Stomach (tissue), 8 donors: ENCODE measurements at regions not wholly inside any gene's neighbourhood (a gene's known extent, or its start where the extent isn't known, plus 50 kb on each side); places are given as distances from the start of the nearest gene placed in this dataset.

Experiments
- DNase-seq, 2 donors: peaks; one replicate each; pipeline versions ENCODE4 v3.0.0 to v3.0.0-alpha.2; 2013 to 2019
- H3K27ac ChIP-seq, 5 donors: fragments of 200-600 bp in 4 of 5; sonication (generic) in 4 of 5; one replicate each; pipeline ENCODE4 v1.5.1; 2013 to 2019; ENCODE audit warnings: mild to moderate bottlenecking in 1 of 5, moderate library complexity in 1 of 5
- H3K27me3 ChIP-seq, 3 donors: fragments of 200-600 bp; sonication (generic); one replicate each; pipeline ENCODE4 v1.5.1; 2017 to 2019; ENCODE audit warnings: mixed run types in 1 of 3
- H3K36me3 ChIP-seq, 4 donors: fragments of 200-600 bp; sonication (generic); 1 replicate in 3 of 4; 2 replicates in 1 of 4; pipeline ENCODE4 v1.5.1; 2016 to 2019
- H3K4me1 ChIP-seq, 4 donors: fragments of 200-600 bp; sonication (generic); one replicate each; pipeline ENCODE4 v1.5.1; 2016 to 2019
- H3K4me3 ChIP-seq, 4 donors: fragments of 200-600 bp; sonication (generic) in 3 of 4; one replicate each; pipeline ENCODE4 v1.5.1; 2016 to 2019; ENCODE audit warnings: mild to moderate bottlenecking in 1 of 4
- H3K9me3 ChIP-seq, 4 donors: fragments of 200-600 bp; sonication (generic); one replicate each; pipeline ENCODE4 v1.5.1; 2016 to 2019
- EP300 ChIP-seq: sonication (generic); formaldehyde crosslinking; IDR thresholded peaks from one replicate; pipeline ENCODE4 v1.6.1; 2017; ENCODE audit warnings: antibody characterized with exemption
- POLR2A ChIP-seq, 4 donors: fragments of 450-650 bp; IDR thresholded peaks; one replicate each; pipeline ENCODE4 v1.6.1; 2016; ENCODE audit warnings: antibody characterized with exemption in 4 of 4, control low read depth in 2 of 4, mild to moderate bottlenecking in 1 of 4, moderate library complexity in 1 of 4
- POLR2AphosphoS5 ChIP-seq, 3 donors: sonication (generic); formaldehyde crosslinking; IDR thresholded peaks; one replicate each; pipeline ENCODE4 v1.6.1; 2016; ENCODE audit warnings: antibody characterized with exemption in 3 of 3
- WGBS, 5 donors: extraction: QIAGEN DNeasy Blood & Tissue Kit in 3 of 5; methylation state at CpG; one replicate each; pipeline versions ENCODE4 v1.1.5 to v1.1.7; 2013 to 2018; 5-methylcytosine and 5-hydroxymethylcytosine counted together
- intact Hi-C: fragments of 100-400 bp; cut with DNase I; formaldehyde crosslinking; loops from one replicate; pipeline ENCODE4 v1.15.1; 2023; ENCODE audit warnings: low total_unique reads
- TF ChIP-seq, protein P1 (sequence below), 7 experiments: fragments of 450-650 bp in 4 of 7; fragments of 200-600 bp in 3 of 7; sonication (generic) in 3 of 7; IDR thresholded peaks; one replicate each; pipeline ENCODE4 v1.5.1; 2016 to 2019; ENCODE audit warnings: antibody characterized with exemption in 7 of 7, control low read depth in 2 of 7, mild to moderate bottlenecking in 1 of 7
- donor health status: healthy with polysubstance abuse.
- donor health status: Bipolar disorder and iron deficiency.
- donor health status: healthy.

DNA sequence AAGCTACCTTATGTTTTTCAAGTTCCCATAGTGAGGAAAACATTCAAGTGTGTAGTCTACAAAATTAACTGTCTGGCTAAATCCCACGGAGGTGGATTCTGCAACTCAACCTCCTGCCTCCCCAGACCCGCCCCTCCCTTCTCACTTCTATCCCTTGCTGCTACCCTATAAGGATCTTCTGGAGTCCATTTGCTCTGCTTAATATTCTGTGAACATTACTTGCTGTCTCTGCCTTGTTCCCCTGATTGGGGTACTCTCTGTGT lies 163.2 kb downstream of the KCNE4 start:
- DNase-seq = no peak
- TF ChIP-seq, protein P1, sequence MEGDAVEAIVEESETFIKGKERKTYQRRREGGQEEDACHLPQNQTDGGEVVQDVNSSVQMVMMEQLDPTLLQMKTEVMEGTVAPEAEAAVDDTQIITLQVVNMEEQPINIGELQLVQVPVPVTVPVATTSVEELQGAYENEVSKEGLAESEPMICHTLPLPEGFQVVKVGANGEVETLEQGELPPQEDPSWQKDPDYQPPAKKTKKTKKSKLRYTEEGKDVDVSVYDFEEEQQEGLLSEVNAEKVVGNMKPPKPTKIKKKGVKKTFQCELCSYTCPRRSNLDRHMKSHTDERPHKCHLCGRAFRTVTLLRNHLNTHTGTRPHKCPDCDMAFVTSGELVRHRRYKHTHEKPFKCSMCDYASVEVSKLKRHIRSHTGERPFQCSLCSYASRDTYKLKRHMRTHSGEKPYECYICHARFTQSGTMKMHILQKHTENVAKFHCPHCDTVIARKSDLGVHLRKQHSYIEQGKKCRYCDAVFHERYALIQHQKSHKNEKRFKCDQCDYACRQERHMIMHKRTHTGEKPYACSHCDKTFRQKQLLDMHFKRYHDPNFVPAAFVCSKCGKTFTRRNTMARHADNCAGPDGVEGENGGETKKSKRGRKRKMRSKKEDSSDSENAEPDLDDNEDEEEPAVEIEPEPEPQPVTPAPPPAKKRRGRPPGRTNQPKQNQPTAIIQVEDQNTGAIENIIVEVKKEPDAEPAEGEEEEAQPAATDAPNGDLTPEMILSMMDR (IDR thresholded peaks at IDR 0.05) = no peak
- TF ChIP-seq POLR2A (IDR thresholded peaks at IDR 0.05) (no peak), EP300 (no peak), POLR2AphosphoS5 (IDR thresholded peaks at IDR 0.05) (no peak)
- Histone ChIP-seq H3K27ac (peak overlapping the region in 2 of 5 donors; percentile 0 to 64), H3K36me3 (no peaks in the 10 kb centered on the region), H3K9me3 (peaks cover 0 to 16% (median 8%) of the 10 kb centered on the region in 4 donors), H3K27me3 (no peaks in the 10 kb centered on the region), H3K4me3 (no peak overlapping the region), H3K4me1 (peaks cover 0 to 7% (median 0%) of the 10 kb centered on the region in 4 donors)
- intact Hi-C loops = no loop called here
- WGBS, 5 donors = 38 to 50% (median 43%) methylated on average over 2 of the region's 2 CpGs

DNA sequence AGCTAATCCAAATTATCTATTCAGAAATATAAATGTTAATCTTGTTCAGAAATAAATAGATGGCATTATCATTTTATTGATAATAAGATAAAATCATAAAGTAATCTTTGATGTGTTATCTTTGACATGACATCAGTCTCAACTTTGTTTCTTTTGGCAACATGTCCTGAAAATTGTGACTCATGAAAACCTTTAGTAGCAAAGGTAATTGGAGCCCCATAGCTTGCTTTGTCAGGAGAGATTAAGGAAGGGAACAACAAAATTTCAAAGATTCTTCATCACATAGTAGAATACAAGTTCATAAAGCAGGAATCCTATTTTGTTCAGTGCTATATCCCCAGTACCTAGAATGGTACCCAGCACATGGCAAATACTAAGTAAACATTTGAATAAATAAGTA lies 165.4 kb downstream of the KCNE4 start:
- no peak overlapping the region for H3K27ac ChIP-seq
- no peaks in the 10 kb centered on the region for H3K9me3 ChIP-seq
- intact Hi-C loops = no loop called here
- H3K4me3 ChIP-seq = no peak overlapping the region
- TF ChIP-seq POLR2A (IDR thresholded peaks at IDR 0.05) (no peak), EP300 (no peak), POLR2AphosphoS5 (IDR thresholded peaks at IDR 0.05) (no peak)
- TF ChIP-seq, protein P1 (IDR thresholded peaks at IDR 0.05) = no peak
- no peak for DNase-seq
- no peaks in the 10 kb centered on the region for H3K36me3 ChIP-seq
- H3K27me3 ChIP-seq = no peaks in the 10 kb centered on the region
- peaks cover 0 to 22% (median 10%) of the 10 kb centered on the region in 4 donors for H3K4me1 ChIP-seq

DNA sequence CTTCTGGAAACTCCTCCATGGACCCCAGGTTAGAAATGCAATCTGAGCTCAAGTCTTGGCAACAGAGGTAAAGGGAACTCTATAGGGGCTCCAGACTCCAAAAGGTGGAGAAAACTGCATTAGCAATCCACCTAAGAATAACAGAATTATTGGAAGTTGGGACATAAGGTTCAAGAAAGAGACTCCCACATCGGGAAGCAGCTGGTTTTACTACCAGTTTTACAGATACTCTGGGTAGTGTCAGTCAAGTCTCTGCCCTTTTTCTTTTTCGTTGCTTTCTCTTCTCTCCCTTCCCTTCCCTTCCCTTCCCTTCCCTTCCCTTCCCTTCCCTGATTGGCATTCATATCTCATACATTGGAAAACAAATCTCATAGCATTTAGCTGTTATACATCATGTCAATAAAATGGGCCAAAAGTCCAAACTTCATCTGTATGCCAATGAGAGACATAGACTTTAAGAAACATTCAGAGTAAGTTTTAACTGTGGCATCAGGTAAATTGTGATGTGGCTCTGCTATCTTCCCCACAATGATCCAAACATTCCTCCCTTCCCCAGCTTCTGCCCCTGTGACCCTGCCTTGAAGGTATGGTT lies 166.7 kb downstream of the KCNE4 start:
- no peak for DNase-seq
- H3K36me3 ChIP-seq = no peaks in the 10 kb centered on the region
- WGBS, 5 donors = 72 to 87% (median 77%) methylated on average over 2 of the region's 2 CpGs

DNA sequence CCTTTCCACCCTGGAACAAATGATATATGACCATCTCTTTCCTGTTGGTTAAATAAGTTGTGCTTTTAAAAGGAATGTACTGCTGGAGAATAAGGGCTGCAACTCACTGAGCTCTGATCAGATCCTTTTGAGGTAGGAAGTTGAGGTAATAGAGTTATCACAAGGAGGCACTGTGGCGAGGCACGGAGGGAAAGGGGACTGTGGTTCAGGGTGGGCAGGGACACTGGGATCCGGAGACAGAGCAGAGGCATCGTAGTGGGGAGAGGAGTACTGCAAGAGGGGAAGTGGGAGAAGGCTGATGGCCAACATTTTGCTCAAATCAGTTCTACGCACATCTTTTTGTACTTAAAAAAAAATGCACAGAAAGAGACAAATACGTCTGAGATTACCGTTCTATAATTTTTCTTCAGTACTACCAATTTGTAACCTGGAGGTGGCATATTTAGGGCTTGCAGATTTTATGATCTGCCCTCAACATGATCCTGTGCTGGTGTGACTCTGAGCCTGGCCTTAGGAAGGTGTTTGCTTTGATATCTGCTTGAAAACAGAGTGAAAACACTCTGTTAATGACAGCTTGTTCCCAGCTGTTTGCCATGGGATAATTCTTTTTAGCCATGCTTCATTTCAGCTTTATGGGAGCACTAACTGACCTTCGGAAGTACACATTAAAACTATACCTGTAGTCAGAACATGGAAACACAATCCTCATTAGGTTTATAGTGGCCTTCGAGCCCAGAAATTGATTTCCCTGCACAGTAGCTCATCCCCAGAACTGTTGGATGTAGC lies 168.1 kb downstream of the KCNE4 start:
- intact Hi-C loops = no loop called here
- H3K27ac ChIP-seq = no peak overlapping the region

More for the DNA sequence above, 166.7 kb downstream of the KCNE4 start:
- no peaks in the 10 kb centered on the region for H3K9me3 ChIP-seq
- TF ChIP-seq, protein P1 (IDR thresholded peaks at IDR 0.05) = no peak
- TF ChIP-seq POLR2A (IDR thresholded peaks at IDR 0.05) = no peak
- TF ChIP-seq EP300 = no peak
- TF ChIP-seq POLR2AphosphoS5 (IDR thresholded peaks at IDR 0.05) = no peak
- peaks cover 0 to 23% (median 12%) of the 10 kb centered on the region in 4 donors for H3K4me1 ChIP-seq
- no peak overlapping the region for H3K27ac ChIP-seq
- no peak overlapping the region for H3K4me3 ChIP-seq
- H3K27me3 ChIP-seq = no peaks in the 10 kb centered on the region
- intact Hi-C loops = no loop called here

More for the DNA sequence above, 168.1 kb downstream of the KCNE4 start:
- no peaks in the 10 kb centered on the region for H3K36me3 ChIP-seq
- DNase-seq = peak in 1 of 2 donors; percentile 12
- no peaks in the 10 kb centered on the region for H3K9me3 ChIP-seq
- H3K27me3 ChIP-seq = no peaks in the 10 kb centered on the region
- WGBS, 5 donors = 80 to 90% (median 88%) methylated on average over 9 of the region's 9 CpGs
- peaks cover 0 to 23% (median 12%) of the 10 kb centered on the region in 4 donors for H3K4me1 ChIP-seq
- TF ChIP-seq EP300 = no peak
- TF ChIP-seq, protein P1 (IDR thresholded peaks at IDR 0.05) = no peak
- TF ChIP-seq POLR2A (IDR thresholded peaks at IDR 0.05) = no peak
- H3K4me3 ChIP-seq = no peak overlapping the region
